G401 (cell line): ENCODE measurements at regions not wholly inside any gene's neighbourhood (a gene's known extent, or its start where the extent isn't known, plus 50 kb on each side); places are given as distances from the start of the nearest gene placed in this dataset.
"Not testable (repeated sequence)": the region's sequence is repeated elsewhere in the genome, so short reads cannot be mapped to it uniquely, and the experiment has no call there.

Source experiments
- DNase-seq: peaks from one replicate; pipeline ENCODE4 v3.0.0-alpha.2; 2015; ENCODE audit warnings: low spot score
- in situ Hi-C: cut with HindIII; loops from 2 replicates; pipeline ENCODE4 v1.10.0; 2016; ENCODE audit warnings: low sequenced_read_pairs, mixed read lengths

- DNase-seq, in situ Hi-C loops: not testable (repeated sequence)
Measured at GRCh38 chr9:86611534-86611933, 257.3 kb upstream of the TUT7 start.

- in situ Hi-C loops = no loop called here
- DNase-seq = no peak
Measured at GRCh38 chr9:86605303-86605702, 251.1 kb upstream of the TUT7 start.

GRCh38 chr9:86604741-86605140 is 250.5 kb upstream of the TUT7 start:
- no peak for DNase-seq
- in situ Hi-C loops = no loop called here

GRCh38 chr9:86602715-86603114 is 248.5 kb upstream of the TUT7 start:
- in situ Hi-C loops = no loop called here
- no peak for DNase-seq

GRCh38 chr9:86601697-86602096 is 247.5 kb upstream of the TUT7 start:
- in situ Hi-C loops = no loop called here
- no peak for DNase-seq

GRCh38 chr9:86600977-86601376 is 246.8 kb upstream of the TUT7 start:
- in situ Hi-C loops = no loop called here
- DNase-seq = no peak

- in situ Hi-C loops = no loop called here
- DNase-seq = no peak
Measured at GRCh38 chr9:86600291-86600690, 246.1 kb upstream of the TUT7 start.

- DNase-seq = no peak
- in situ Hi-C loops = no loop called here
Measured at GRCh38 chr9:86599561-86599960, 245.4 kb upstream of the TUT7 start.

GRCh38 chr9:86598411-86599239 is 244.4 kb upstream of the TUT7 start:
- DNase-seq = no peak
- in situ Hi-C loops = no loop called here

GRCh38 chr9:86594724-86595123 is 240.5 kb upstream of the TUT7 start:
- in situ Hi-C loops = no loop called here
- no peak for DNase-seq

- in situ Hi-C loops = no loop called here
- no peak for DNase-seq
Measured at GRCh38 chr9:86591472-86591871, 237.3 kb upstream of the TUT7 start.

- DNase-seq = no peak
- in situ Hi-C loops = no loop called here
Measured at GRCh38 chr9:86589730-86590129, 235.5 kb upstream of the TUT7 start.

- DNase-seq = no peak
- in situ Hi-C loops = no loop called here
Measured at GRCh38 chr9:86589273-86589672, 235.1 kb upstream of the TUT7 start.

GRCh38 chr9:86586144-86586494 is 231.9 kb upstream of the TUT7 start:
- in situ Hi-C loops = no loop called here

GRCh38 chr9:86585422-86586143 is 231.4 kb upstream of the TUT7 start:
- DNase-seq = no peak
- in situ Hi-C loops = no loop called here

More at GRCh38 chr9:86586144-86586494, 231.9 kb upstream of the TUT7 start:
- DNase-seq = no peak

GRCh38 chr9:86580688-86581087 is 226.5 kb upstream of the TUT7 start:
- DNase-seq = no peak
- in situ Hi-C loops = no loop called here

GRCh38 chr9:86578722-86579121 is 224.5 kb upstream of the TUT7 start:
- DNase-seq = no peak
- in situ Hi-C loops = no loop called here

GRCh38 chr9:86577420-86578333 is 223.5 kb upstream of the TUT7 start:
- in situ Hi-C loops = no loop called here
- DNase-seq = no peak

- in situ Hi-C loops = no loop called here
- DNase-seq = no peak
Measured at GRCh38 chr9:86575825-86576525, 221.8 kb upstream of the TUT7 start.
